Panc1 (cell line): ENCODE measurements at regions not wholly inside any gene's neighbourhood (a gene's known extent, or its start where the extent isn't known, plus 50 kb on each side); places are given as distances from the start of the nearest gene placed in this dataset.

Experiments
- ATAC-seq: fragments of 200-7000 bp; cut with Tn5 transposase; 2 replicates; pipeline ENCODE4 v1.9.1; 2020; ENCODE audit warnings: mild to moderate bottlenecking, moderate library complexity
- BruUV-seq: library from RNA; stranded (reverse); fragments of 400-500 nt; replicated peaks from 2 replicates; lab custom pipeline; 2021; lab: Mats Ljungman, UMichigan
- CTCF ChIA-PET: fragments of 300-600 bp; sonication (Branson Sonifier 250); formaldehyde crosslinking; loops from one replicate; lab custom pipeline; 2022; ENCODE audit warnings: antibody characterized with exemption; lab: Charles Lee
- POLR2A ChIA-PET: fragments of 300-600 bp; sonication (Branson Sonifier 250); formaldehyde crosslinking; loops from one replicate; lab custom pipeline; 2022; ENCODE audit warnings: antibody characterized with exemption; lab: Charles Lee
- DNase-seq: peaks from one replicate; pipeline ENCODE4 v3.0.0-alpha.2; 2010; ENCODE audit warnings: low read depth, low spot score
- H3K27ac ChIP-seq: 2 replicates; pipeline ENCODE4 v1.5.1; 2011; ENCODE audit warnings: mild to moderate bottlenecking, low read length, inconsistent platforms
- H3K27me3 ChIP-seq: fragments of 200-500 bp; sonication (Bioruptor generic); 2 replicates; pipeline ENCODE4 v1.6.0; 2014; ENCODE audit warnings: low read length, inconsistent platforms; ENCODE audit not compliant: control insufficient read depth, insufficient read depth
- H3K36me3 ChIP-seq: fragments of 200-500 bp; sonication (Bioruptor generic); 2 replicates; pipeline ENCODE4 v1.5.1; 2014; ENCODE audit warnings: inconsistent platforms, mild to moderate bottlenecking, low read length, moderate library complexity; ENCODE audit not compliant: control insufficient read depth, insufficient read depth
- H3K4me1 ChIP-seq: 2 replicates; pipeline ENCODE4 v1.5.1; 2011; ENCODE audit warnings: inconsistent platforms, mild to moderate bottlenecking, low read length, moderate library complexity; ENCODE audit not compliant: control insufficient read depth, insufficient read depth
- H3K4me3 ChIP-seq, 2 experiments: 2 replicates each; pipeline ENCODE4 v1.5.1; 2011 to 2012; ENCODE audit warnings: low read depth in 2 of 2, low read length in 2 of 2, mild to moderate bottlenecking in 2 of 2, inconsistent platforms in 1 of 2, moderate library complexity in 1 of 2
- H3K9me3 ChIP-seq: fragments of 200-500 bp; sonication (Bioruptor generic); 2 replicates; pipeline ENCODE4 v1.5.1; 2014; ENCODE audit warnings: low read depth, mild to moderate bottlenecking, inconsistent platforms, low read length, moderate library complexity; ENCODE audit not compliant: control insufficient read depth, insufficient read depth
- POLR2AphosphoS5 ChIP-seq: IDR thresholded peaks from 2 replicates; pipeline ENCODE4 v1.6.1; 2012; ENCODE audit warnings: mild to moderate bottlenecking, low read depth, low read length, moderate library complexity
- SIN3A ChIP-seq: IDR thresholded peaks from 2 replicates; pipeline ENCODE4 v1.6.1; 2012; ENCODE audit warnings: low read depth, mild to moderate bottlenecking, low read length, moderate library complexity, borderline replicate concordance; ENCODE audit not compliant: insufficient read depth
- TCF7L2 ChIP-seq: IDR thresholded peaks from 2 replicates; pipeline ENCODE4 v1.6.1; 2011; ENCODE audit warnings: mild to moderate bottlenecking, low read depth, low read length, inconsistent platforms
- in situ Hi-C: cut with HindIII; loops from 2 replicates; pipeline ENCODE4 v1.10.0; 2016; ENCODE audit warnings: low sequenced_read_pairs, low pct_unique_long_range_greater_than_20kb
- intact Hi-C: fragments of 100-400 bp; cut with micrococcal nuclease; formaldehyde crosslinking; loops from one replicate; pipeline ENCODE4 v1.10.0; 2022; ENCODE audit not compliant: unreplicated experiment
- TF ChIP-seq, protein P1 (sequence below): fragments of 450-650 bp; IDR thresholded peaks from 2 replicates; pipeline ENCODE4 v1.5.1; 2017; ENCODE audit warnings: mild to moderate bottlenecking
- TF ChIP-seq, protein P2 (sequence below), 2 experiments: IDR thresholded peaks; 2 replicates each; pipeline ENCODE4 v1.6.1; 2011 to 2012; ENCODE audit warnings: low read depth in 2 of 2, control low read depth in 1 of 2, low read length in 1 of 2, mild to moderate bottlenecking in 1 of 2, moderate library complexity in 1 of 2; ENCODE audit not compliant: insufficient read depth in 1 of 2

DNA sequence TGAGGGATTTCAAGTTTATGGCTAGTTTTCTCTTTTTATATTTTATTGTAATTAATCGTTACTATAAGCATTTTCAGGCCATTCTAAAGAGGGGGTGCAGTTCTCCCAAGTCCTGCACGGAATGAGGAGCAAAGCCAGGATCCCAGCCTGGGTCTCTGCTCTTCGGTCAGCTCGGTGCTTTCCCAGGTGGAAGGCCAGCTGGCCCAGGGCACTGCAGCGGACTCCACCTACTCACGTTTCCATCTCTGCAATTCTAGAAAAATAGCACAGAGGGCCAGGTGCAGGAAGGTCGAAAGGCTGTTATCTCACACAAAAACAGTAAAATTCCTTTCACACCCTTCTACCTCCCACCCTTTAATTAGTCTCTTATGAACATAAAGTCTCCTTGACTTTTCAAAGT, 59.5 kb upstream of the HES1 start:
- CTCF ChIA-PET: no interaction called here

DNA sequence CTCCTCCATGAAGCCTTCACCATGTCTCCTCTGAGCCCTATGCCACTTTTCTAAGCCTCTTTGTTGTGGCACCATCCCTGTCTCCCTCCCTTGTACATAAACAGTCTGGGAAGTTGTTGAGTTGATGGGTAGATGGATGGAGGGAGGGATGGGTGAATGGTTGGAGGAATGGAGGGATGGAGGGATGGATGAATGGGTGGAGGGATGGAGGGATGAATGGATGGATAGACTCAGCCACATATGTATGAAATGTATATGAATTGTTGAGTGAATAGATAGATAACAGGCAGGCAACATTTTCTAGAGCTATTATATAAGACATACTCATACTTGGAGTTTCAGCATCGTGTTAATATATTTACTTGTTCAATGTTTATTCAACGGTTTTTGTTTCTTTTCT, 58.3 kb upstream of the HES1 start:
- ATAC-seq: no peak

More for the DNA sequence above, 59.5 kb upstream of the HES1 start:
- POLR2A ChIA-PET: interaction anchor here (0.7 kb wide), 1 partner anchor 8 kb away, joined by 3 read pairs; no protein-coding TSS in a partner anchor
- TF ChIP-seq POLR2AphosphoS5: no peak
- no peak for TF ChIP-seq SIN3A
- TF ChIP-seq, protein P1, sequence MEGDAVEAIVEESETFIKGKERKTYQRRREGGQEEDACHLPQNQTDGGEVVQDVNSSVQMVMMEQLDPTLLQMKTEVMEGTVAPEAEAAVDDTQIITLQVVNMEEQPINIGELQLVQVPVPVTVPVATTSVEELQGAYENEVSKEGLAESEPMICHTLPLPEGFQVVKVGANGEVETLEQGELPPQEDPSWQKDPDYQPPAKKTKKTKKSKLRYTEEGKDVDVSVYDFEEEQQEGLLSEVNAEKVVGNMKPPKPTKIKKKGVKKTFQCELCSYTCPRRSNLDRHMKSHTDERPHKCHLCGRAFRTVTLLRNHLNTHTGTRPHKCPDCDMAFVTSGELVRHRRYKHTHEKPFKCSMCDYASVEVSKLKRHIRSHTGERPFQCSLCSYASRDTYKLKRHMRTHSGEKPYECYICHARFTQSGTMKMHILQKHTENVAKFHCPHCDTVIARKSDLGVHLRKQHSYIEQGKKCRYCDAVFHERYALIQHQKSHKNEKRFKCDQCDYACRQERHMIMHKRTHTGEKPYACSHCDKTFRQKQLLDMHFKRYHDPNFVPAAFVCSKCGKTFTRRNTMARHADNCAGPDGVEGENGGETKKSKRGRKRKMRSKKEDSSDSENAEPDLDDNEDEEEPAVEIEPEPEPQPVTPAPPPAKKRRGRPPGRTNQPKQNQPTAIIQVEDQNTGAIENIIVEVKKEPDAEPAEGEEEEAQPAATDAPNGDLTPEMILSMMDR: no peak
- intact Hi-C loops (loop anchor here (5.0 kb wide), 1 partner anchor 56 kb away; no protein-coding TSS in a partner anchor), in situ Hi-C loops (no loop called here)
- H3K27ac ChIP-seq: peak overlapping the region; percentile 81
- peaks cover 43% of the 10 kb centered on the region for H3K4me1 ChIP-seq
- H3K27me3 ChIP-seq: no peaks in the 10 kb centered on the region
- BruUV-seq: no TSS peak
- ATAC-seq (no peak), DNase-seq (no peak)
- no peaks in the 10 kb centered on the region for H3K9me3 ChIP-seq
- no peaks in the 10 kb centered on the region for H3K36me3 ChIP-seq
- no peak overlapping the region for H3K4me3 ChIP-seq

DNA sequence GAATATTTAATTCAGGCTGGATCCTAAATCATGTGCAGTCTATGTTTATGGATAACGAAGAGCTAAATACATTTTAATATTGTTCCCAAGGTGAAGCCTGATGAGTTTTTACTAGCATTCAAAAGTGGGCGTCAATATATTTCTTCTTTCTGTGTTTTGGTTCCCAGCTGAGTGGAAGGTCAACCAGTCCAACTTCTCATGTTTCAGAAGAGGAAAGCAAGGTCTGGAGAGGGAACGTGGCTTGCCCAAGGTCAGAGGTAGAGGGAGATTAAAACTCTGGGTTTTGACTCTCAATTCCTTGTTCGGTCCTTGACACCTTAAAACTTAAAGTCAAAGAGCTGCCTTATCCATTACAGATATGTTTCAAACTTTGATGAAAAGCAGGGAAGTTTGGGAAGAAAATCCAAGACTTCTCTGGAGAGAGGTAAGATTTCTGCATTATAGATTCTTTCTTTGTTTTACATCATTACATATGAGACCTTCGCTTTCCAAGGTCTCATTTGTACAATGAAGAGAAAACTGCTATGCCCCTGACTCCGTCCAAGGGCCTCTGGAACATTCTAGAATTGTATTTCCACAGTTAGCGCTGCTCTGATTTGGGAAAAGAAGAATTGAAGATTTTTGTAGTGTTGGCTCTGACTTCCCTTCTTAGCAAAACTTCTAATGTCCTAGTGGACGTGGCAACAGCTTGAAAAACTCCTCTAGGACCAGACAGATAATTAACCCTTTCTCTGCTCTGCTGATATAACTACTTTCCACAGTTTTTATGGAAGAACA, 57.7 kb upstream of the HES1 start:
- intact Hi-C loops (loop anchor here (5.0 kb wide), 1 partner anchor 54 kb away; no protein-coding TSS in a partner anchor), in situ Hi-C loops (no loop called here)
- peak overlapping the region; percentile 37; the same call in 1 of the 2 replicates for H3K27ac ChIP-seq
- CTCF ChIA-PET: interaction anchor here (0.7 kb wide), 1 partner anchor 163 kb away, joined by 3 read pairs; no protein-coding TSS in a partner anchor
- POLR2A ChIA-PET: no interaction called here
- no peaks in the 10 kb centered on the region for H3K9me3 ChIP-seq
- TF ChIP-seq POLR2AphosphoS5: no peak
- TF ChIP-seq, protein P1: no peak
- TF ChIP-seq, protein P2, sequence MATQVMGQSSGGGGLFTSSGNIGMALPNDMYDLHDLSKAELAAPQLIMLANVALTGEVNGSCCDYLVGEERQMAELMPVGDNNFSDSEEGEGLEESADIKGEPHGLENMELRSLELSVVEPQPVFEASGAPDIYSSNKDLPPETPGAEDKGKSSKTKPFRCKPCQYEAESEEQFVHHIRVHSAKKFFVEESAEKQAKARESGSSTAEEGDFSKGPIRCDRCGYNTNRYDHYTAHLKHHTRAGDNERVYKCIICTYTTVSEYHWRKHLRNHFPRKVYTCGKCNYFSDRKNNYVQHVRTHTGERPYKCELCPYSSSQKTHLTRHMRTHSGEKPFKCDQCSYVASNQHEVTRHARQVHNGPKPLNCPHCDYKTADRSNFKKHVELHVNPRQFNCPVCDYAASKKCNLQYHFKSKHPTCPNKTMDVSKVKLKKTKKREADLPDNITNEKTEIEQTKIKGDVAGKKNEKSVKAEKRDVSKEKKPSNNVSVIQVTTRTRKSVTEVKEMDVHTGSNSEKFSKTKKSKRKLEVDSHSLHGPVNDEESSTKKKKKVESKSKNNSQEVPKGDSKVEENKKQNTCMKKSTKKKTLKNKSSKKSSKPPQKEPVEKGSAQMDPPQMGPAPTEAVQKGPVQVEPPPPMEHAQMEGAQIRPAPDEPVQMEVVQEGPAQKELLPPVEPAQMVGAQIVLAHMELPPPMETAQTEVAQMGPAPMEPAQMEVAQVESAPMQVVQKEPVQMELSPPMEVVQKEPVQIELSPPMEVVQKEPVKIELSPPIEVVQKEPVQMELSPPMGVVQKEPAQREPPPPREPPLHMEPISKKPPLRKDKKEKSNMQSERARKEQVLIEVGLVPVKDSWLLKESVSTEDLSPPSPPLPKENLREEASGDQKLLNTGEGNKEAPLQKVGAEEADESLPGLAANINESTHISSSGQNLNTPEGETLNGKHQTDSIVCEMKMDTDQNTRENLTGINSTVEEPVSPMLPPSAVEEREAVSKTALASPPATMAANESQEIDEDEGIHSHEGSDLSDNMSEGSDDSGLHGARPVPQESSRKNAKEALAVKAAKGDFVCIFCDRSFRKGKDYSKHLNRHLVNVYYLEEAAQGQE (IDR thresholded peaks at IDR 0.05; ENCODE audit: insufficient read depth in 1 of 2, low read depth in 2 of 2, low read length in 1 of 2): no peak
- no peak for TF ChIP-seq SIN3A
- no peak for TF ChIP-seq TCF7L2
- H3K4me1 ChIP-seq: peaks cover 27% of the 10 kb centered on the region
- no peak for ATAC-seq
- no peak for DNase-seq
- BruUV-seq: no TSS peak
- H3K27me3 ChIP-seq: no peaks in the 10 kb centered on the region
- H3K4me3 ChIP-seq: no peak overlapping the region
- no peaks in the 10 kb centered on the region for H3K36me3 ChIP-seq

More for the DNA sequence above, 58.3 kb upstream of the HES1 start:
- ChIA-PET CTCF (interaction anchor here (0.7 kb wide), 1 partner anchor 164 kb away, joined by 3 read pairs; no protein-coding TSS in a partner anchor), POLR2A (no interaction called here)
- BruUV-seq: no TSS peak
- in situ Hi-C loops (no loop called here), intact Hi-C loops (loop anchor here (5.0 kb wide), 1 partner anchor 55 kb away; no protein-coding TSS in a partner anchor)
- DNase-seq: no peak
- peaks cover 33% of the 10 kb centered on the region for H3K4me1 ChIP-seq
- H3K27me3 ChIP-seq: no peaks in the 10 kb centered on the region
- no peak overlapping the region for H3K4me3 ChIP-seq
- peak overlapping the region; percentile 8; the same call in 1 of the 2 replicates for H3K27ac ChIP-seq
- H3K36me3 ChIP-seq: no peaks in the 10 kb centered on the region
- TF ChIP-seq POLR2AphosphoS5: no peak
- H3K9me3 ChIP-seq: no peaks in the 10 kb centered on the region
